ENCODE measurements at regions not wholly inside any gene's neighbourhood (a gene's known extent, or its start where the extent isn't known, plus 50 kb on each side); places are given as distances from the start of the nearest gene placed in this dataset.
"Not testable (repeated sequence)": the region's sequence is repeated elsewhere in the genome, so short reads cannot be mapped to it uniquely, and the experiment has no call there.

- no peak for DNase-seq
These were observed 177.5 kb downstream of the MTCL1 start for GRCh38 chr18:8882632-8883408.

GRCh38 chr18:8883409-8883668 is 178.0 kb downstream of the MTCL1 start:
- no peak for DNase-seq

DNA sequence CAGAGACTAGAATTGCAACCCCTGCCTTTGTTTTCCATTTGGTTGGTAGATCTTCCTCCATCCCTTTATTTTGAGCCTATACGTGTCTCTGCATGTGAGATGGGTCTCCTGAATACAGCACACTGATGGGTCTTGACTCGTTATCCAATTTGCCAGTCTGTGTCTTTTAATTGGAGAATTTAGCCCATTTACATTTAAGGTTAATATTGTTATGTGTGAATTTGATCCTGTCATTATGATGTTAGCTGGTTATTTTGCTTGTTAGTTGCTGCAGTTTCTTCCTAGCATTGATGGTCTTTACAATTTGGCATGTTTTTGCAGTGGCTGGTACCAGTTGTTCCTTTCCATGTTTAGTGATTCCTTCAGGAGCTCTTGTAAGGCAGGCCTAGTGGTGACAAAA is 182.5 kb downstream of the MTCL1 start:
- DNase-seq, result not testable (repeated sequence)

DNA sequence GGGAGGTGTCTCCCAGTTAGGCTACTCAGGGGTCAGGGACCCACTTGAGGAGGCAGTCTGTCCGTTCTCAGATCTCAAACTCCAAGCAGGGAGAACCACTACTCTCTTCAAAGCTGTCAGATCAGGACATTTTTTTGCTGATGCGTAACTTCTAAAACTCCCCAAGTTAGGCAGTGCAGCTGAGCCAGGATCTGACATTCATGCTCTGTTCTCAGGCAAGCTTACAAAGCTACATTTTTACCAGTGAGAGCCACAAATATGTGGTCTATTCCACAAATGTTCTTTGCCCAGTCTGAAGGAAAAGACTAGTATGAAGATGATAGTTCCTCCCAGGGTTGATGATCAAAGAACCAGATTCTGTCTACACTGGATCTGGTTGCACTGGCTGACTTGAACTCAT is 184.1 kb downstream of the MTCL1 start:
- DNase-seq, result no peak

DNA sequence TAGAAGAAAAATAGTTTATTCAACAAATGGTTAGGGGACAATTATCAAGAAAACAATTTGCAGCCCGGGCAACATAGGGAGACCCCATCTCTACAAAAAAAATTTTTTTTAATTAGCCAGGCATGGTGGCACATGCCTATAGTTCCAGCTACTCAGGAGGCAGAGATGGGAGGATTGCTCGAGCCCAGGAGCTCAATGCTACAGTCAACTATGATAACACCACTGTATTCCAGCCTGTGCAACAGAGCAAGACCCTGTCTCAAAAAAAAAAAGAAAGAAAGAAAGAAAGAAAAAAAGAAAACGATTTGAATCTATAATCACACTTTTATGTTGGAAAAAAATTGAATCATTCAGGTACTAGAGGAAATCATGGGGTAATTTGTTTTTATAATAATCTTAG is 185.1 kb downstream of the MTCL1 start:
- not testable (repeated sequence) for DNase-seq

GRCh38 chr18:8890957-8891464 is 185.7 kb downstream of the MTCL1 start:
- DNase-seq, result peak; percentile 30

DNA sequence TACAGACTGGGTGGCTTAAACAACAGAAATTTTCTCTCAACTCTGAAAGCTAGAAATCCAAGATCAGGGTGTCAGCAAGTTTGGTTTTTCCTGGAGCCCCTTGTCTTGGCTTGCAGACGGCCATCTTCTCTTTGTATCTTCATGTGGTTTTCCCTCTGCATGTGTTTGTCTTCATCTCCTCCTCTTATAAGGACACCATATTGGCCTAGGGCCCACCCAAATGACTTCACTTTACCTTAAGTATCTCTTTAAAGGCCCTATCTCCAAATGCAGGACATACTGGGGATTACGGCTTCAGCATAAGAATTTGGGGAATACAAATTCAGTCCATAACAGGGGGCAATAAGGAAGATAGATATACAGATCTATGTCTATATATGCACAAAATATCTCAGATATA is 187.9 kb downstream of the MTCL1 start:
- no peak for DNase-seq

GRCh38 chr18:8893628-8894231 is 188.4 kb downstream of the MTCL1 start:
- peak; percentile 29 for DNase-seq

GRCh38 chr18:8894823-8895222 is 189.5 kb downstream of the MTCL1 start:
- DNase-seq, result no peak

DNA sequence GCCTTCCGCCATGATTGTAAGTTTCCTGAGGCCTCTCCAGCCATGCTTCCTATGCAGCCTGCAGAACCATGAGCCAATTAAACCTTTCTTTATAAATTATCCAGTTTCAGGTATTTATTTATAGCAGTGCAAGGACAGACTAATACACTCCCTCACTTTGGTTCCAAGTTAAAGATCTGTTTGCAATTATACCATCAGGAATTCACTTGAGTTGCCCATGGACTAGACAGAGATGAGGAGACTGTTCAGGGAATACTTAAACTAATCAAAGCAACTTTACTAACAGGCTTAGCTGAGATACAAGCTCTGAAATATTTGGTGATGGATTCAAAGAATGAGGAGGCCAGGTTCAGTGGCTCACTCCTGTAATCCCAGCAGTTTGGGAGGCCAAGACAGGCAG is 190.0 kb downstream of the MTCL1 start:
- DNase-seq, result no peak

DNA sequence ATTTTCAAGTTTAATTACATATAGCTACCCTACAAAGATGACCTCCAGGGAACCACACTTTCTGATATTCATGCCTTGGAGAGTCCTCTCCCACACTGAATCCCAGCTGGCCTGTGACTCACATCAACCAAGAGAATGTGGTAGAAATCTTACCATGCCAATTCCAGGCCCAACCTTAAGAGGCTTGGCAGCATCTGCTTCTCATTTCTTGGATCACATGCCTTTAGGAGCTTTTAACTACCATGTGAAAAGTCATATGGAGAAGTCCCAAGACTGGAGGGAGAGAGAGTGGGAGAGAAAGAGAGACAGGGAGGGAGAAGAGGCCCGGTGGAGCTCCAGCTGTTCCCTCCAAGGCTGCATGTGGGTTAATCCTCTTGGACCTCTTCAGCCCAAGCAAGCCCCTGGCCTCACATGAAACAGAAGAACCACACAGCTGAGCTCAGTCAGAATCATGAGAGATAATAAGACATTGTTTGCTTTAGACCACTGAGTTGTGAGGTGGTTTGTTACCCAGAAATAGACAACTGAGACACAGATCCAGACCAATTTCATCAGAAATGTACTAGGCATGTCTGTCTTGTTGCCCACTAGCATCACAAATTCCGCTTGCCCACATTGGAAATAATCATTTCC is 190.7 kb downstream of the MTCL1 start:
- no peak for DNase-seq

DNA sequence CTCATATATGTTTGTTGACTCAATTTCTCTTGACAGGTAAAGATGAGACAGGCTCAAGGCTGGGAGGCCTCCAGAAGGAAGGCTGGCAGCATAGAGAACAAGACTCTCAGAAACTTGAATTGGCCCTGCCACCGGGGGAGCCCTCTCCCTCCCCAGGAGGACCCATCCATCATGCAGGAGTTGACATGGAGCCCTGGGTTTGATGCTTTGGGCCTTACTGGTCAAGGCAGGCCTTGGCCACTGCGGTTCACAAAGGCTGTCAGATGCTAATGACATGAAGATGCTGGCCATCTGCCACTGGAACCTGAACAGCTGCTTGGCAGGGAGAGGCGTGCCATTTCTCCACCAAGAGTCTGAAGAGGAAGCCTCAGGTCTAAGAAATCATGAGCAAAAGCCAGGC is 193.6 kb downstream of the MTCL1 start:
- DNase-seq, result no peak

- no peak for DNase-seq
These were observed 195.2 kb downstream of the MTCL1 start for GRCh38 chr18:8900552-8900951.

GRCh38 chr18:8901019-8901418 is 195.7 kb downstream of the MTCL1 start:
- DNase-seq, result no peak

- no peak for DNase-seq
These were observed 198.2 kb upstream of the NDUFV2 start for GRCh38 chr18:8904316-8904715.

DNA sequence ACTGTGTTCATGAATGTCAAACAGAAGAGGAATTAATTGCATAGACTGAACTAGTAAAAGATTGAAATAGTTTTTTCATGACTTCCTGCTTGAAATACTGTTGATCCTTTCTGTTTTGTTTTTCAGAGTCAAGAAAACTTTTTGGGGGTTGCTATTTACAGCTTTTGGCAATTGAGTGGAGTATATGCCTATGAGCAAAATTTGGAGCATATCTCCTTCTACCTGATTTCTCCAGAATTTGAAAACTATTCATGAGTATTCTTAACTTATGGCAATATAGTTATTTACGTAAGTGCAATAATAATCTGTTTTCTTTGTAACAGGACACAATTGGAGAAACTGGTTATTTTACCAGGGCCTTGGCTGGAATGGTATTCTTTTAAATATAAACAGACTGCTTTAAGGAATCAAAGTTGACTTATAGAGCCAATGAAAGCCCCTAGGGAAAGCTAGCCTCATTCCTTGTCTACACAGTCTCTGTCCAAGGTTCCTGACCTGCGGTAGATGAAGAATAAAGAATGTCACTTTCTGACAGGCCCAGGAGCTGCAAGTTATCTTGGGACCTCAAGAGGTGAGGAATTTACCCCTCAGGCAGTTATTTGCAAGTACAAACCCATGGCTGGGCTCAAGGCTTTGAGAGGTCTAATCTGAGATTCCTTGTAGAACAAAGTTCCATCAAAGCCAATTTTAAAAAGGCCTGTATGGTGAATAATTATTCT is 193.5 kb upstream of the NDUFV2 start:
- no peak for DNase-seq

- no peak for DNase-seq
These were observed 192.2 kb upstream of the NDUFV2 start for GRCh38 chr18:8910186-8910822.

DNA sequence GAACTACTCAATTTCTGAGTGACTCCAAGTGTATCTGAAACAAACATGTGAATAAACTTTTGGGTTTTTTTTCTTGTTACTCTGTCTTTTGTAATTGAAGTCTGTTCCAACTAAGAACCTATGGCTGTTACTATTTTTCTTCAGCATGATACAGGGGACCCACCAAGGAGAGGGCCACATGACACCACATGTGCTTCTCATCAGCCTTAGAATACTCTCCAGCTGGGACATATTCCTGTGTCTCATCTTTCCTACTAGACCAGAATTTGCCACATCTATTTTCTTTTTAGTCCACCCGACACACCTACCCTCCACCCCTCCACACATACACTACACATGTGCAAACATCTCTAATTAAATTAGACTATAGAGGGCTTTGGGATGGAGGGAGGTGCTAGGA is 191.7 kb upstream of the NDUFV2 start:
- no peak for DNase-seq

GRCh38 chr18:8911408-8912340 is 190.8 kb upstream of the NDUFV2 start:
- no peak for DNase-seq

GRCh38 chr18:8912348-8913326 is 189.9 kb upstream of the NDUFV2 start:
- DNase-seq, result no peak
